Smooth muscle cell (in vitro differentiated cells): ENCODE measurements at regions not wholly inside any gene's neighbourhood (a gene's known extent, or its start where the extent isn't known, plus 50 kb on each side); places are given as distances from the start of the nearest gene placed in this dataset.

ENCODE experiments used
- DNase-seq: peaks from one replicate; lab custom pipeline; 2025; ENCODE audit not compliant: unreplicated experiment; lab: John Stamatoyannopoulos, UW
- H2AFZ ChIP-seq: fragments of 200-600 bp; sonication (generic); 2 replicates; pipeline ENCODE4 v1.6.0; 2016; ENCODE audit warnings: antibody characterized with exemption, low read depth, mild to moderate bottlenecking
- H3F3A ChIP-seq: fragments of 200-600 bp; sonication (generic); 2 replicates; pipeline ENCODE4 v1.6.0; 2017; ENCODE audit warnings: antibody characterized with exemption, low read depth
- H3K27ac ChIP-seq: fragments of 200-600 bp; sonication (generic); 2 replicates; pipeline ENCODE4 v1.5.1; 2016; ENCODE audit warnings: low read depth, mild to moderate bottlenecking
- H3K27me3 ChIP-seq: fragments of 200-600 bp; sonication (generic); 2 replicates; pipeline ENCODE4 v1.6.1; 2016; ENCODE audit warnings: low read depth, mild to moderate bottlenecking
- H3K36me3 ChIP-seq: fragments of 200-600 bp; sonication (generic); 2 replicates; pipeline ENCODE4 v1.5.1; 2016; ENCODE audit warnings: low read depth
- H3K4me1 ChIP-seq: fragments of 200-600 bp; sonication (generic); 2 replicates; pipeline ENCODE4 v1.5.1; 2016; ENCODE audit warnings: low read depth
- H3K4me2 ChIP-seq: fragments of 200-600 bp; sonication (generic); 2 replicates; pipeline ENCODE4 v1.6.0; 2016; ENCODE audit warnings: mild to moderate bottlenecking
- H3K4me3 ChIP-seq: fragments of 200-600 bp; sonication (generic); 2 replicates; pipeline ENCODE4 v1.5.1; 2016; ENCODE audit warnings: mild to moderate bottlenecking
- H3K79me2 ChIP-seq: fragments of 200-600 bp; sonication (generic); 2 replicates; pipeline ENCODE4 v1.6.0; 2016; ENCODE audit warnings: low read depth, mild to moderate bottlenecking
- H3K9ac ChIP-seq: fragments of 200-600 bp; sonication (generic); 2 replicates; pipeline ENCODE4 v1.6.0; 2016; ENCODE audit warnings: low read depth
- H3K9me3 ChIP-seq: fragments of 200-600 bp; sonication (generic); replicated peaks from 2 replicates; pipeline ENCODE4 v1.5.1; 2016; ENCODE audit warnings: low read depth
- H4K20me1 ChIP-seq: fragments of 200-600 bp; sonication (generic); 2 replicates; pipeline ENCODE4 v1.6.0; 2016; ENCODE audit warnings: low read depth
- WGBS: methylation state at CpG from one replicate; pipeline ENCODE4 v1.1.7; 2016; ENCODE audit warnings: low lambda C conversion rate; 5-methylcytosine and 5-hydroxymethylcytosine counted together
- TF ChIP-seq, protein P1 (sequence below): fragments of 200-600 bp; sonication (generic); IDR thresholded peaks from 2 replicates; pipeline ENCODE4 v1.5.1; 2017; ENCODE audit warnings: borderline replicate concordance, mild to moderate bottlenecking, antibody characterized with exemption; ENCODE audit not compliant: insufficient read depth, poor library complexity, severe bottlenecking

DNA sequence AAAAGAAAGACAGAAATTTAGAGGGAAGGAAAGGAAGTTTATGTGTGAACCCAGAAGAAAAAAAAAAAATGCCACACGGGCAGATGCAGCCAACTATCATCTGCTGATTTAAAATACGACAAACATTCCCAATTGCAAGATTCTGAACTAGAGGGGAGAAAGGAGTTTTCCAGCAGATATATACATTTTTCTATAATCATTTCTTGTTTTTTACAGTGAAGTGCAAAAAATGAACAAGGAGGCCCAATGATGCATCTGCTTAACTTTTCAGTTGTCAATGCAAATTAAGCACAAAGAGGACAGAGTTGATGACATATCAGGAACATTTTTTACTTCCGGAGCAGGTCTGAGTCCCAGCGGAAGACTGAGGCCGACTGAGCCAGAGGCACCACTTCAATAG is 144.7 kb downstream of the MYCN start:
- WGBS, result 93% methylated on average over 5 of the region's 5 CpGs
- peaks cover 14% of the 10 kb centered on the region for H3K4me1 ChIP-seq
- TF ChIP-seq, protein P1, sequence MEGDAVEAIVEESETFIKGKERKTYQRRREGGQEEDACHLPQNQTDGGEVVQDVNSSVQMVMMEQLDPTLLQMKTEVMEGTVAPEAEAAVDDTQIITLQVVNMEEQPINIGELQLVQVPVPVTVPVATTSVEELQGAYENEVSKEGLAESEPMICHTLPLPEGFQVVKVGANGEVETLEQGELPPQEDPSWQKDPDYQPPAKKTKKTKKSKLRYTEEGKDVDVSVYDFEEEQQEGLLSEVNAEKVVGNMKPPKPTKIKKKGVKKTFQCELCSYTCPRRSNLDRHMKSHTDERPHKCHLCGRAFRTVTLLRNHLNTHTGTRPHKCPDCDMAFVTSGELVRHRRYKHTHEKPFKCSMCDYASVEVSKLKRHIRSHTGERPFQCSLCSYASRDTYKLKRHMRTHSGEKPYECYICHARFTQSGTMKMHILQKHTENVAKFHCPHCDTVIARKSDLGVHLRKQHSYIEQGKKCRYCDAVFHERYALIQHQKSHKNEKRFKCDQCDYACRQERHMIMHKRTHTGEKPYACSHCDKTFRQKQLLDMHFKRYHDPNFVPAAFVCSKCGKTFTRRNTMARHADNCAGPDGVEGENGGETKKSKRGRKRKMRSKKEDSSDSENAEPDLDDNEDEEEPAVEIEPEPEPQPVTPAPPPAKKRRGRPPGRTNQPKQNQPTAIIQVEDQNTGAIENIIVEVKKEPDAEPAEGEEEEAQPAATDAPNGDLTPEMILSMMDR, result no peak

DNA sequence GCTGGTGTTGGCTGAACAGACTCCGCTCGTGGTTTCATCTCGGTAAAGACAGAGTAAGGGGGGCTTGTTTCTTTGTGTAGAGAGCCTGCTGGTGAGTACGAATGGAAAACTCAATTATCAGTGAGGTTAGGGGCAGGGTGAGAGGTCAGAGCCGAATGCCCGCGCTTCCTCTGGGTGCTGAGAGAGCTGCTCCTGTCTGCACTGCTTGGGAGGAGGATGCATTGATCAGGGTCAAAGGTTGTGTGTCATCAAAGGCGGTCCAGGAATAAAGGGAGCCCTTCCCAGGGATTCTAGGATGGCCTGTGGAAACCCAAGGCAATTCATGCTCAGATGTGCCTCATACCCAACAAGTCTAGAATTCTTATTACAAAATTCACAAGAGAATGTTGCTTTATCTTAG is 143.9 kb downstream of the MYCN start:
- TF ChIP-seq, protein P1, result no peak
- Histone ChIP-seq H3K4me1 (peaks cover 14% of the 10 kb centered on the region), H3K27me3 (no peaks in the 10 kb centered on the region), H3K36me3 (no peaks in the 10 kb centered on the region), H3K9ac (no peak overlapping the region), H2AFZ (no peak overlapping the region), H3K4me3 (no peak overlapping the region), H3K9me3 (no peaks in the 10 kb centered on the region), H3F3A (no peaks in the 10 kb centered on the region), H3K4me2 (no peak overlapping the region), H3K79me2 (no peaks in the 10 kb centered on the region), H3K27ac (no peak overlapping the region), H4K20me1 (no peaks in the 10 kb centered on the region)
- DNase-seq, result no peak
- 90% methylated on average over 8 of the region's 8 CpGs for WGBS

More for the DNA sequence above, 144.7 kb downstream of the MYCN start:
- Histone ChIP-seq H2AFZ (no peak overlapping the region), H3K27me3 (no peaks in the 10 kb centered on the region), H3K4me3 (no peak overlapping the region), H3K36me3 (no peaks in the 10 kb centered on the region), H3K4me2 (no peak overlapping the region), H3F3A (no peaks in the 10 kb centered on the region), H3K79me2 (no peaks in the 10 kb centered on the region), H3K27ac (no peak overlapping the region), H3K9me3 (no peaks in the 10 kb centered on the region), H4K20me1 (no peaks in the 10 kb centered on the region), H3K9ac (no peak overlapping the region)
- no peak for DNase-seq

GRCh38 chr2:16082276-16082675 is 141.9 kb downstream of the MYCN start:
- no peak overlapping the region for H3K9ac ChIP-seq
- no peak overlapping the region for H3K4me2 ChIP-seq
- no peak overlapping the region for H2AFZ ChIP-seq
- no peaks in the 10 kb centered on the region for H3K27me3 ChIP-seq
- H3K9me3 ChIP-seq, result no peaks in the 10 kb centered on the region
- TF ChIP-seq, protein P1, result no peak
- peaks cover 14% of the 10 kb centered on the region for H3K4me1 ChIP-seq
- no peak for DNase-seq
- no peaks in the 10 kb centered on the region for H3K79me2 ChIP-seq
- H4K20me1 ChIP-seq, result no peaks in the 10 kb centered on the region
- no peak overlapping the region for H3K27ac ChIP-seq
- H3F3A ChIP-seq, result no peaks in the 10 kb centered on the region
- H3K36me3 ChIP-seq, result no peaks in the 10 kb centered on the region
- H3K4me3 ChIP-seq, result no peak overlapping the region
- 91% methylated on average over 1 of the region's 1 CpG for WGBS
